Umbilical cord (tissue), 1 donor: ENCODE measurements at regions not wholly inside any gene's neighbourhood (a gene's known extent, or its start where the extent isn't known, plus 50 kb on each side); places are given as distances from the start of the nearest gene placed in this dataset.

Experiments used
- DNase-seq: peaks from one replicate; pipeline ENCODE4 v3.0.0-alpha.2; 2015; ENCODE audit warnings: low spot score

DNA sequence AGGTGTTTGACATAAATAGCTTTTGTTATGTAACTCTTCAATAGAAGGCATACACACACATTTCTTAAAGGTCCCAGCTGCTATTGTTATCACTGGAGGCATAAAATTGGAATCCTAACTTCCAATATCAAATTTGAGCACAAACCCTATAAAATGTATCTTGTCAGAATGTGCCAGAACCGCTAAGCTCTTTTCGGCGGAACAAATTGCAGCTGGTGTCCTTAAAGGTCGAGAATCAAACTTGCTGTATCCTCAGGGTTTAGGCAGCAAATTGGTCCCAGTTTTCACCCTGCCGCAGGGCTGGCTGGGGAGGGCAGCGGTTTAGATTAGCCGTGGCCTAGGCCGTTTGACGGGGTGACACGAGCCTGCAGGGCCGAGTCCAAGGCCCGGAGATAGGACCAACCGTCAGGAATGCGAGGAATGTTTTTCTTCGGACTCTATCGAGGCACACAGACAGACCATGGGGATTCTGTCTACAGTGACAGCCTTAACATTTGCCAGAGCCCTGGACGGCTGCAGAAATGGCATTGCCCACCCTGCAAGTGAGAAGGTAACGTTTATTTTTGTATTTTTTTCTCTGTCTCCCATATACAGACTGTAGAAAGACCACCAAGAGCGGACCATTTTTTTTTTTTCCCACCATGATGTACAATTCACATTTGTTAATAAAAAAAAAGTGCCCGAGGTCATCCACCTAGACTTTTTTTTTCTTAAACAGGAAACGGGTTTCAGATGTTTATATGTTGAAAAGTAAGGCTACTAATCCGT lies 297.1 kb downstream of the IRF8 start:
- DNase-seq = no peak

DNA sequence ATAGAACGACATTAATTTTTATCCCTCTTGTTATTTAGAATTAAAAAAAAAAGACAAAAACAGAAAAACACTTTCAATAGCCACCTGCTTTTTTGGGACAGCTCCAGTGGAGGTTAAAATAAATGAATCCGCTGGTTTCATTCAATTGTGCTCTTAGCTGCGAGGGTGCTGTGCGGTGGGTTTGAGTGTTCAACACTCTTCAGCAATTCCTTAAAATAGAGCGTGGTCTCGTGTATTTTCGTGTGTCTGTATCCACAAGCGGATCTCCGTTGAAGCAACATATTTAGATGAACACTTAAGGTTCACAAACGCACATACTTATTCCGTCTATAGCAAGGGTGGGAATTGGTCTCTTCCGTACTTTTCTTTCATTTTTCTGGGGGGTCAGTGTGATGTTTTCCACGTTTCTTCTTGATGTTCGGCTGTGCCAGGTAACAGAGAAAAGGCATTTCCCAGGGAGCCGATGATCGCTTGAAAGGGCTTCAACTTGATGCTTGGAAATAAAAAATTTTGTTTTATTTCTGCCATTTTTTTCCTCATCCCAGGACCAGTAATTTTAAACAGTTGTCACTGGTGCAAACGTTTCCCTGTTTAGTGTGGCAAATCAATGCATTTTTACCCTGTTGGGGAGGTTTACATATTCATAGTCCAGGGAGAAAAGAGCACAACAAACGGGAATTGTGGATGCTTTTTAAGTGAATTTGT lies 297.9 kb downstream of the IRF8 start:
- no peak for DNase-seq

DNA sequence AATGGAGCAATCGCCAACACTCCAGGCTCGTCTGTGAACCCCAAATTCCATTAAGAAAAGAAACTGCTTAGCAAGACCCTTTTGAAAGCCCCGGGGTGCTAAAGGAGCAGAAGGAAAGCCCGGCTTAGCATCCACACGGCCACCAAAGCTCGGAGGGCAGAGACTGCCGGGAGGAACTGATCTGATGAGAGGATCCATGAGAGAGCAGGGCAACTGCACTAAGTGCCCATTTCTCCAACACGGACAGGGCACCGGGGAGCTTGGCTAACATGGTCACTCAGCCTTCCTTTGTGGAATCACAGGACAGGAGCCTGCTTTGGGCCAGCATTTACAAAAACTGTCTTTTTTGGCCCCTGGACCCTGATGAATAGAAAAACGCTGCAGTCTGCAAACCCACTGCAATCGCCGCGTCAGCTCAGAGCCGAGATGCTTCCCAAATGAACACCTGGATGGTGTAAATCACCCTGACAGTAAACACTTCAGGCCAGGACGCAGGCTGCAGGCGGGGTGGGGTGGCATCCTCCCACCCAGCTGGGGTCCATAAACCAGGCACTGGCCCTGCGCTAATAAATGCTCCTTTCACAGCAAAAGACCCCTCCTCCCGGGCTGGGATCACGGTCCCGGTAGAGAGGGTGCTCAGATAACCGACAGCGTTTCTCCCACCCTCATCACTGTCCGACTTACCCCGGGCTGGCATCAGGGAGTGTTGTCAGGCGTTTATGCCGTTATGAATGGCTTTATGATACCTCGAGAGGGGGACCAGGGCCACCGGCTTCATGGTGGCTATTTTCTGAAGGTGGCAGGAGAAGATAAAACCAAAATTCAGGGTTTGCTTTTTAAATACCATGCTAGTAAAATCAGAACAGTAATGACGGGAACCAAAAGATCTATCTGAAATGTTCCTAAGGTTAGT lies 299.5 kb downstream of the IRF8 start:
- no peak for DNase-seq

DNA sequence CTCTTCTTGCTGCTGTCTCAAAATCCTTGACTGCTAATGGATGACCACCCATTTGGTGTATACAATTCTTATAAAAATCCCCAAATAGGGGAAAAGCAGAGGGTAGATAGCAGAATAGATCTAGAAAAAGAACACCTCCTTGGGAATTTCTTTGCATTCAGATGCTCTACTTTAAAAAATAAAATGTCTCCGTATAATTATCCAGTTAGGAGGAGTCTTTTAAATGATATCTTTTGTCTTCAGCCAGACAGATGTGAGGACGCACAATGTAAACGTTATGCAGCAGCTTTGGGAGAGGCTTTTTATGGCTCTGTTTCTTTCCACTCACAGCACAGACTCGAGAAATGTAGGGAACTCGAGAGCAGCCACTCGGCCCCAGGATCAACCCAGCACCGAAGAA lies 300.2 kb downstream of the IRF8 start:
- peak; percentile 17 for DNase-seq

DNA sequence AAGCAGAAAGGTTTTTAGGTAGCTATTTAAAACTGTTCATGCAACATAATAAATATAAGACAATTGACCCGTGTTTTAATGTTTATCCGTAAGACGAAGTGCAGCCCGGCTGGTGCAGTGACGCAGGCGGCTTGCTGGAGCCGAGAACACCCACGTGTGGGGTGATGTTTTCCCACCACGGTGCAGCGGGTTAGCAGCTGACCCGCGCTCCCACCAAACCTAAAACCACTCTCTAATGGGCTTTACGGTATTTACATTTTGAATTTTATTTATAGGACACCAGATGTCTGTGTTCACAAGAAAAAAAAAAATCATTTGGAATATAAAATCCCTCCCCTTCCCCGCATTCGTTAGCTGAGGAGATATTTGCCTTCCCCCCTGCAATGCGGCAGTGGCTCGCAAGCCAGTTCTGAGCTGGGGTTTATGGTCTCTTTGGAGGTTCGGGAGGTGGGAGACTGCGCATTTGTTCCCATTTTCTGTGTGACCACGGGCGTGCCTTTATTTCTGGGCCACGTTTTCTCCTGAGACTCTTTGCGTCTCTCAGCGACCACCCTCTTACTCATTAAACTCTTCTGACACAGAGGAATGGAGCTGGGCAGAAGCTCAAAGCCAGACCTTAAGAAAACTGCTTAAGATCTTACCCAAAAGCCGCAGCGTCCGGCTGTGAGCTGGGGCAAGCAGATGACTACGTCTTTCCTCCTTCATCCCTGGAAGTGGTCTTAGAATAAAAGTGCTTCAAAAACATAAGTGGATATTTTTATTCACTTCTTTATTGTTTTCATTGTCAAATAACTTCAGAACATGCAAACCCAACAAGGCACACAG lies 301.1 kb downstream of the IRF8 start:
- peak; percentile 52 for DNase-seq

DNA sequence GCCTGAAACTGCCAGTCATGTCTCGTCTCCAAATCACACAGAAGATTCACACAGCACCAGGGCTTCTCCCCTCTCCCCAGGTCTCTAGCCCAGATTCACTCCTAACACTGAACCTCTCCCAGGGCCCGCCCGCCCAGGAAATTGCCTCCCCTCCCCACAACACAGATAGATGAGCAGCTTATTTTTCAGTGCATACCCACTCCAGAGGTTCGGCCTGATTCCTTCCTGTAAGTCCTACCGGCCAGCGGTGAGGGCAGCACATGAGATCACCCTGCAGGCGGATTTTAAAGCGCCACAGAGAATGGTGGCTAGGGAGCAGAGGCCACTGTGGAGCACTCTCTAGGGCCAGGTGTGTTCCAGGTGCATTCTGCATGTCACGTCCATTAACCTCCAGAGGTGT lies 301.8 kb downstream of the IRF8 start:
- DNase-seq = no peak

DNA sequence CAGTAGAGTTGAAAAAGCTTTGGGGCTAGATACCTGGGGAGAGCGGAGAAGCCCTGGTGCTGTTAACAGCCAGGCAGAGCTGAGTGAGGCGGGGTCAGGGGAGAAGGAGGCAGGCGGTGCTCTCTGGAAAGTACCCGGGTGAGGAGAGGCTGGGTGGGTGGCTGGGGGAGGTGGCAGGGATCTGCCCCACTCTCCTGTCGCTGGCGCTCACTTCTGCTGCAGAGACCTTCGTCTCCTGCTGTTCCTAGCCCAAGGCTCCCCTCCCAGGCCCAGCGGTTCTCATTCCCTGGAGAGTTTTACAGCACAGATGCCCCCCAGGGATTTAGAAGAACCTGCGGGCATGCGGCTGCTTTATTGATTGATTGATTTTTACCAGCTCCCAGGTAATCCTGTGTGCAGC lies 302.8 kb downstream of the IRF8 start:
- DNase-seq = no peak

DNA sequence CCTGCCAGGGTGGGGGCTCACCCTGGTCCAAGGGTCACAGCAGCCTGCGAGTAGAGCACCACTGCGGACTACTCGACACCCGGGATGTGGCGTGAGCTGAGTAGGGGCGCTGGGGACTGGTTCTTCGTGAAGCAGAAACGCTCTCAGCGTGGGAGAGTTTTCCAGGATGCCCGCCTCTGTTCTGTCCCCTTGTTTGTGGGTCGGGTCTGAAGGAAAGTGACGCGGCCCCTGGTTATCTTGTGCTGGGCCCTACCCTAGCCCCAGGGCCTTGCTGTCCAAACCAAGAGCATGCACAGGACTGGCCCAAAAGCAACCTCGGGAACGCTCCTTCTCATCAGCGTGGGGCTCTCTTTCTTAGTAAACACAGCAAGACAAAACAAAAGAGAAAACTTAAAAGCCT lies 303.3 kb downstream of the IRF8 start:
- no peak for DNase-seq

DNA sequence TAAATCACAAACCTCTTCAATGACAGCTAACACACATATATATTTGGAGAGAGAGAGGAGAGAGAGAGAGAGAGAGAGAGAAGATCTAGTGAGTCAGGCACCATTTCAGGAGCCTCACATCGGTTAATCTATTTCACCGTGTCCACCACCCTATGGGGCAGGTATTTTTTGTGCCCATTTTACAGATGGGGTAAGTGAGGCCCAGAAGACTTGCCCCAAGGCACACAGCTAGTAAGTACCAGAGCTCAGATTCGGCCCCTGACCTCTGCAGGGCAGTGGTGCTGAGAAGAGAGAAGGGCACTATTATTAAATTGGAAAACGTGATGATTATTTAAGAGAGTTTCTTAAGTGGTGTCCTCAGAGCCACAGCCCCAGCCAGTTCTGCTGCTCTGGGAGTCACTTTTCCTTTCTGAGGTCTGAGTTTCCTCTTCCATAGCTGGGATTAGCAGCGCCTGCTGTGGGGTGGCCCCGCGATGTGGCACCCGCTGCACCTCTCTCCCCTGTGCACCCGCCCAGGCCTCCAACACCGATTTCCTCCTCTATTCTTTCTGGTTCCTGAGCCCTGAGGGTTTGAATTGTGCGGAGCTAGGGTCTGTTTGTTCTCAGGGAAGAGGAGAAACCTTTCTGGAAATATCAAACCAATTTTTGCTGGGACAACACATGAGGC lies 303.9 kb downstream of the IRF8 start:
- DNase-seq = no peak

DNA sequence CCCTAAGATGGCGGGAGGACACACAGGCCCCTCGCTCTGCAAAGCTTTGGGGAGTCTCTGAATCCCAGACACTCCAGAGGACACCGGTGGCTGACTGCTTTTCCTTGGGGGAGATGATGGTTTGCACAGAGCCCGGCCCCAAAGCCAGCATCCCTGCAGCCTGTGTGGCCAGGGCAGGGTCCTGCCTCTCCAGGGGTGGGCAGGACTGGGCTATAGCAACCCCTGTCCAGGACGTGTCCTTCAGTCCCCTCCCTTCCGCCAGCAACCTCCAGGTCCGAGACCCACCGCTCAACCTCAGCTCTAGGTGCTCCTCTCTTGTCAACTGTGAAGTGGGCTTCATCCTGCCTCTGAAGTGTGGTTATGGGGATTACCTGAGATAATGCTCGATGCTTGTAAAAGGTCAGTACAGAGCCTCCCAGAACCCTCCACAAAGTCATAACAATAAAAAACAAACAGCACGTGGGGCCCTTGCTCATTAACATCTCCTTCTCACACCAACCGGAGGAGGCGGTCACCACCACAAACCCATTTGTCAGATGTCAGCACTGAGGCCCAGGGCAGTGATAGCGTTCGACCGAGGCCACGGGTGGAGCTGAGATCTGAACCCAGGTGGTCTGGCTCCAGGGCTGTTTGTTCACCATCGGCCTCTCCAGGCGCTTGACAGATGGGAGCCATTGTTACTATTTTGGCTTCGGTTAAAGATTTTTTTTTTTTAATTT lies 304.8 kb downstream of the IRF8 start:
- DNase-seq = no peak

DNA sequence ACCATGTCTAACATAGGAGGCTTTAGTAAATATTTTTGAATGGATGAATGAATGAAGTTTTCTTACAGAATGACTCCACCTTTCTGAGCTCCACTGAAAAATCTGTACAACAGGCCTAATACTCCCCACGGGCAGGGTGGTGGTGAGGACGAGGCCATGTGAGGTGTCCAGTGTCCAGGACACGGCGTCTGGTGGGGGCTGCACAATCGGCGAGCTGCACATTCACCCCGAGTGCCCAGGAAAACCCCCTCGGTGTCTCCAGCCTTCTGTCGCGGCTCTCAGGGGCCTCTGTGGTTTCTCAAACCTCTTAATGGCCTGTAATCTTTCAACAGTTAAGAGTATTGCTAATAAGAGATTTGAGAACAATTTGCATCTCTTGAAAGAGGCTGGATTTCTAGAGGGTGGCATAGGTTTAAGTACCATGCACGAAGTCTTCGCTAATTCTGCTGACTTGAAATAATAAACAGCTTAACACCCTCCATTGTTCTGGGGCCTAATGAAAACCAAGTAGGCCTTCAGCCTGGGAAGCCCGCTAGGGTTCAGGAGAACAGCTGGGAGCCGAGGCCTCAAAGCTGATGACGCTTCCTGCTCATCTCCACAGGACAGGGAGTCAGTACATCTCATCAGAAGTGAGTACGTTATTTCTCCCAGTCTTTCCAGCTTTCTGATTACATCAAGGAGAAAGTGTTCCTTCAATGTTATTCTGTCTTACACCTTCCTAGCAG lies 304.6 kb upstream of the FOXF1 start:
- DNase-seq = no peak

DNA sequence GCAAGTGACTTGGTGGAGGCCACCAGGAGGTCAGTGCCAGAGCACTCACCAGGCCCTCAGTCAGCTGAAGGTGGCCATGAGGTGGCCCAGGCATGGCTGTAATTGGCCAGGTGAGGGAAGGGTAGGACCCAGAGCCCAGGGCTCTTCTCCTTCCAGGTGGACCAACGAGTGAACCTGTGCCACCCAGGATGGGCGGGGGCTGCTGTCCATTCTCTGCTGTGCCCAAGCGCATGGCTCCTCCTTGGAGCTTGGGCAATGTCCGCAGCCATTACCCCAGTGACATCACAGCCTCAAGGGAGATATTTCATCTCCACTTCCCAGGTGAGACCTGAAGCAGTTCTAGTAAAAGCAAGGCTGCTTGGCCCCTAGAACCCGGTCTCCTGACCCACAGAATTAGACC lies 303.0 kb upstream of the FOXF1 start:
- no peak for DNase-seq

DNA sequence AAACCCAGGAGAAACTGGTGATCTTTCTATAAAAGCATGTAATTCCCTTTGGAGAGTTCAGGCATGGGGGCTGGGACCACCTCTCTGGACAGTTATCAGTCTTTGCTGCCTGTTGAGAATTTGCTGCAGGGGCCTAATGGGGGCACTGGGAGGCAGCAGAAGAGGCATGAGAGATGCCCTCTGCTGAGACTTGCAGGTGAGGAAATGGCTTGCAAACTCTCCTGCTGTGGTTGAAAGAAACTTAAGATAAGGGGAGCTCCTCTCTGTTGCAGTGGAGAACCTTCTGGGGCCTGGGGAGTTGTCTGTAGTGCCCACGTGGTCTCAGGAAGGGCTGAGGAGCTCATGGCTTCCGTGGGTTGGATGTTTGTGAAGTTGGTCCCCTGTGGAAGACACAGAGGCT lies 301.1 kb upstream of the FOXF1 start:
- no peak for DNase-seq

DNA sequence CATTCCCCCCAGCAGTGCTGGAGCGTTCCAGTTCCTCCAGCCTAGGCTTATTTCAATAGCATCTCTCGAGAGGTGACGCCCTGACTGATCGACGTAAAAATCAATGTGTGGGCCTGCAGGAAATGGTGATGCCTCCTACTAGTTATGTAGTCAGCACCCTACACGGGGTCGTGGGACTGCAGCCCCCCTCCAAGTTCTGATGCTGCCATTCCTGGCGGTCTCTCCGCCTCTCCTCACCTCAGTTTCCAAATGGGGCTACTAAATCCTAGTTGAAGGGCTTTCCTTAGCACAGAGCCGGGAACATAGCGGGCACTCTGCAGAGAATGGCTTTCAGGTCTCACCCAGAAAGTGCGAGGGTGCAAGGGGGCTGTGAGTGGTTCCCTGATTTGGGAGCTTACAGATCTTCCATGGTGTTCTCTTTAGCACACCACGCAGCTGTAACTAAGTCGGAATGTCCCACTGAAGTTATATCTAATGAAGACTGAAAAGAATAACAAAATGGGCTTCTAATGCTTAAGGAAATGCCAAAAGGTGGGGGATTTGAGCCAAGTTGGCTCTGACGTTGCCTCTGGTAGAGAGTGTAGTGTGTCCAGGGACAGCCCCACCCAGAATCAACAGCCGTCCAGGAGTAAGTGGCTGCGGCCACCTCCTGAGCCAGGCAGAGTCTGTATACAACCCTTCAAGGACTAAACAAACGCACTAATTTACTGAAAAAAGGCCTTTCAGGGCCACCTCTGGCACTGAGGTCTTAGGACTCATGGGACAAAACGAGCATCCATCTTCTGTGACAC lies 299.7 kb upstream of the FOXF1 start:
- DNase-seq = no peak

DNA sequence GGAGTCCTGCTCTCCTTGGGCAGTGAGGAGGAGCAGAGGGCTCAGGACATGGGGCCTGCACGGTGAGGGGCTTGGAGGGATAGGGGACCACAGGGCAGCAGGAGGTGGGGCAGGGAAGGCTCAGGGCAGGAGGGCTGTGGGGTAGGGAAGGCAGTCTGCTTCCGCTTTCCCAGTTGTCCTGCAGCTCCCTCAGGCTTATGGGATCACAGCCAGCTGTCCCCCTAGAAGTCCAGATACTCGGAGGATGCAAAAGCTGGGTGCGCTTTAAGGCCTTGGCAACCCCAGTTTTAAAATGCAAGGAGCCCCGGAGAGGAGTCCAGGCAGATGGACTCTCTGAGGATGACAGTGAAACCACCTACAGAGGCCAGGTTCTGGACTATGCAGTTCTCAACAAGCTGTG lies 299.1 kb upstream of the FOXF1 start:
- DNase-seq = no peak

DNA sequence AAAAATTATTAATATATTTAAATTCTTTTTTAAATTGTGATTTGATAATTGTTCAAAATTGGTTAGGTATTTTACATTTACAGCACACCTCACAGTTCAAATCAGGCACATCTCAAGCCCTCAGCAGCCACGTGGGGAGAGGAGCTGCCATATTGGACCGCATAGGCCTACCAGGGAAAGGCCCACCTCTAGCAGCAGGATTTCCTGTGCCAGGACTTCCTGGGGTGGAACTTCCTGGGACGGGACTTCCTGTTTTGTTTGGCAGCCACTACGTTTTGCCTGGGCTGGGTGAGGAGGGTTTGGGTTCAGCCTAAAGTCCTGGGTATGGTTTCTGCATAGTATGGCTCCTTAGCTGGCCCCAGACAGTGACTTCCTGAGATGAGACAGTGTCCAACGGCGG lies 298.5 kb upstream of the FOXF1 start:
- DNase-seq = no peak

DNA sequence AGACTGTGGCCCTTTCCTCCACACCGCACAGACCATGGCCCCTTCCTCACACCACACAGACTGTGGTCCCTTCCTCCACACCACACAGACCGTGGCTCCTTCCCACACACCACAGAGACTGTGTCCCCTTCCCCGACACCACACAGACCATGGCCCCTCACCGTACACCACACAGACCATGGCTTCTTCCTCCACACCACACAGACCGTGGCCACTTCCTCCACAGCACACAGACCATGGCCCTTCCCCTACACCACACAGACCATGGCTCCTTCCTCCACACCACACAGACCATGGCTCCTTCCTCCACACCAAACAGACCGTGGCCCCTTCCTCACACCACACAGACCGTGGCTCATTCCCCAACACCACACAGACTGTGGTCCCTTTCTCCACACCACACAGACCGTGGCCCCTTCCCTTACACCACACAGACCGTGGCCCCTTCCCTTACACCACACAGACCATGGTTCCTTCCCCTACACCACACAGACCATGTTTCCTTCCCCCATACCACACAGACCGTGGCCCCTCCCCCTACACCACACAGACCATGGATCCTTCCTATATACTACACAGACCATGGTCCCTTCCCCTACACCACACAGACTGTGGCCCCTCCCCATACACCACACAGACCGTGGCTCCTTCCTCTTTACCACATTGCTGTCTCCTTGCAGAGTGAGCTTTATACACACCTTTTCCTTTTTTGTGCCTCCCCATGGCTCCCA lies 297.5 kb upstream of the FOXF1 start:
- DNase-seq = no peak
